NCI-H1417 (cell line): ENCODE measurements at regions not wholly inside any gene's neighbourhood (a gene's known extent, or its start where the extent isn't known, plus 50 kb on each side); places are given as distances from the start of the nearest gene placed in this dataset.
"Not testable (repeated sequence)": the region's sequence is repeated elsewhere in the genome, so short reads cannot be mapped to it uniquely, and the experiment has no call there.

Source experiments
- DNase-seq, 3 experiments: peaks; one replicate each; lab custom pipeline; 2025; lab: John Stamatoyannopoulos, UW

DNA sequence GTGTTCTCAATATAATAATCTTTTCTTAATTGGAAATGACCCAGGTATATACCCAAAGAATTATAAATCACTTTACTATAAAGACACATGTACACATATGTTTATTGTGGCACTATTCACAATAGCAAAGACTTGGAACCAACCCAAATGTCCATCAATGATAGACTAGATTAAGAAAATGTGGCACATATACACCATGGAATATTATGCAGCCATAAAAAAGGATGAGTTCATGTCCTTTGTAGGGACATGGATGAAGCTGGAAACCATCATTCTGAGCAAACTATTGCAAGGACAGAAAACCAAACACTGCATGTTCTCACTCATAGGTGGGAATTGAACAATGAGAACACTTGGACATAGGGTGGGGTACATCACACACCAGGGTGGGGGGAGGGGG lies 56.8 kb downstream of the SCGB2B2 start:
- not testable (repeated sequence) for DNase-seq

DNA sequence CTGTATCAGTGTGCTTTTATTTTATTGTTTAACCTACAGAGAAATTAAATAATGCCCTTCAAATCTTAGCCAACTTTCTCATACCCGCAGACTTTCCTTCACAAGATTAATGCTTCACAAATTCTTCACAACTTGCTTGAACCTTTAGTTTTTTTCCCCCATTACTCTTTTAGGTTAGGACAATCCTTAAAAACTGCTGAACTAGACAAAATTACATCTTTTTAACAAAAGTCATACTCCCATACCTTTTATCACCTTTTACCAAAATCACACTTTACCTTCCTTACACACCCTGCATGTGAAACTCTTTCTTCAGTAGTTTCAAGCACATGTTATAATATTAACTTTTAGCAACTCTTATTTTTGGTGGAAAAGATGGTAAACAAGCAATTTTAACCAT lies 58.5 kb downstream of the SCGB2B2 start:
- no peak for DNase-seq

DNA sequence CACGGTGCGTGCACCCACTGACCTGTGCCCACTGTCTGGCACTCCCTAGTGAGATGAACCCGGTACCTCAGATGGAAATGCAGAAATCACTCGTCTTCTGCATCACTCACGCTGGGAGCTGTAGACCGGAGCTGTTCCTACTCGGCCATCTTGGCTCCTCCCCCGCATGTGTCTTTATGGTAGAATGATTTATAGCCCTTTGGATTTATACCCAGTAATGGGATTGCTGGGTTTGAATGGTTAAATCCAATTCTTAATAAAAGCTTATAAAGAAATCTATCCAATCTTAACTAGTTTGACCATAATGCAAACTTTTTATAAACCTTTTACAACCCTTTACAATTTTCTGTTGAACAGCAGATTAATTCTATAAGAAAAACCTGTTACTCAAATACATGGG lies 59.0 kb downstream of the SCGB2B2 start:
- not testable (repeated sequence) for DNase-seq

DNA sequence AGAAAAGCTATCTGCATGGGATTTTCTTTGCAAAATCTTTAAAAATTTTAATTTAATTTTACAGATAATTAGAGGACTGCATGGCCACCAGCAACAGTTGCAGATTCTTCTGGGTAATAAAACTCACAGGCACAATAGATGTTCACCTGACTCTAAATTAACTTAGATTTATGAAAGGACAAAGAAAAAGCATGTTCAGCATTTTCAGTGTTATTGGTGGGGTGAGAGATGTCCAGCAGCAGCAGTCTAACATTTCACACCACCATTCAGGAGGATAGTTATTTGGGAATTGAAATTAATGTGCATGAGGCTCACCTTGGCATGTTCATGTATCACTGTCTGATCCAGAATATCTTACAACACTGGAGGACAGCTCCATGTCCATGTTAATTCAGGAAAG lies 74.0 kb downstream of the SCGB2B2 start:
- no peak for DNase-seq

DNA sequence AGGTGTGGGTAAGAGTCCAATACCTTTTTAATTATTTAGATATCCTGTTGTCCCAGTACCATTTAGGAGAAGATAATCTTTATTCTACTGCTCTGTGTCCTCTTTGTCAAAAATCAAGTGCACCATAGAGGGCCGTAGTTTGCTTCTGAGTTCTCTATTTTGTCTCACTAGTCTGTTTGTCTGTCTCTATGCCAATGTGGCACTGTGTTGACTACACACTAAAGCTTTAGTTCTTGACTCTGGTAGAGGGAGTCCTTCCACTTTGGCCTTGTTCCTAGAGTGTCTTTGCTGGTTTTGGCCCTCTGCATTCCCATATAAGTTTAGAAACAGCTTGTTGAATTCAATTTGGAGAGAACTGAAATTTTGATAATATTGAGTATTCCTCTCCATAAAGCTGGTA lies 75.9 kb downstream of the SCGB2B2 start:
- no peak for DNase-seq

DNA sequence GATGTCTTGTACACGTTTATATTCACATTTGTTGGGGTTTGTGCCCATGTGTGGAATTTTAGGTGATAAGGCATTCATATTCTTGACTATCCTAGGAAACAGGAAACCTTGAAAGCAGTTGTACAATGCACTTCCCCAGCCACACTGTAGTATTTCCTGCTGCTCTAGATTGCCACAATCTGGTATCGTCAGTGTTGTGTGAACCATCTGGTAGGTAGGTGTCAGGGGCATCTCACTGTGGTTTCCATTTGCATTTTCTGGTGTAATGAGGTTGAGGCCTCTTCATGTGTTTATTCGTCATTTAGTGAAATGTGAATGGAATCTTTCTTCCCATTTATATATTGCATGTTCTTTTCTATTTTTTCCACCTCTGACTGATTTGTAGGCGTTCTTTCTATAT lies 76.6 kb downstream of the SCGB2B2 start:
- no peak for DNase-seq

DNA sequence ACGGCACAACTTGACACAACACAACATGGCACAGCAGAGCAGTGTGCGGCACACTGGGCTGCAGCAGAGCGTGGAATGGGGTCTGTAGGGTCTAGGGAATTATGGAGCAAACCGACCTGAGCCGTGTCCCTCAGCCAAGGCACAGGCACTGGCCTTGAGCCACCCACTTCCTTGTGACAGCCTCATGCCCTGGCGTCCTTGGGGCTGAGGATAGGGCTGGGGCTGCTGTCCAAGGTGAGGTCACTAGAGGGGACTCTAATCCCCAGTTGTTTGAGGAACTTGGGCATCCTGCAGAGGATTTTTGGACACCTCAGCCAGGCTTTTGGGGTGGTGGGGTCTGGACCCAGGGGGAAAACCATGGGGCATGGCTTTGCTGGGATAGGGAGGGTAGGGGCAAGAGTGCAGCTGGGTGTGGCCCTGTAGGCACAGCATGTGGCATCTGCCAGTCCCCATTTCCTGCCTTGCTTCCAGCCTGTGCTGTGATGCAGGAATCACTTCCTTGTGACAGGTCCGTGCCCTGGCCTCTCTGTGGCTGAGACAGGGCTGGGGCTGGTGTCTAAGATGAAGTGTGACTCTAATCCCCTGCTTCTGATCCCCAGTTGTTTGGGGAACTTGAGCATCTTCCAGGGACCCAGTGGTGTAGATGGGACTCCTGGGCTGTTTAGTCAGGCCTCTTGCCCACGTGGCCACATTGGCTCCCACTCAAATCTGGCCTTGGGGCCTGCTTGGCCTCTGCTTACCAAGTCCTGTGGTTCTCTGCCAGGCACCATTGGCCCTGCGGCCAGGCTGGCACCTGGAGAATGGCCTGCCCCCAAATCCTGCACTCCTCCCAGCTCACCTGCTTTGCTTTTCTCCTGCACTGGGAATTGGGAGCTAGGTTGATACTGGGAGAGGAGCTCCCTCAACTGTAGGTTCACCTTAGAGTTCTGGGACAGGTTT lies 78.5 kb downstream of the SCGB2B2 start:
- no peak for DNase-seq

DNA sequence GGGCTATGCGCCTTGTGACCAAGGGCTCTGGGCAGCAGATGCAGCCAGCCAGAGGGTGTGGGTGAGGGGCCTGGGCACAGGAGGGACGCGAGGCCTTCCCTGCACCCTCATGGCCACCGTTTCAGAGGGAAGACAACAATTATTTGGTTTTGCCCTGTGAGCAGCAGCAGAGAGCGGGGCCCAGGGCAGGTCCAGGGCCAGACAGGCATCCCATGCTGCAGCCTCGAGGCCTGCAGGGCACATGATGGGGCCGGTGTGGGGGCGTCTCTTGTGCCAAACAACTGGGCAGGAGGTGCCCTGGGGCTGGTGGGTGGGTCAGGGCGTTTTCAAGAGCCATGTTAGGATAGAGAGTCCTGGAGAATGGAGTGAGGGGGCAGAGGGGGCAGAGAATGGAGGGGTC lies 79.4 kb downstream of the SCGB2B2 start:
- no peak for DNase-seq

DNA sequence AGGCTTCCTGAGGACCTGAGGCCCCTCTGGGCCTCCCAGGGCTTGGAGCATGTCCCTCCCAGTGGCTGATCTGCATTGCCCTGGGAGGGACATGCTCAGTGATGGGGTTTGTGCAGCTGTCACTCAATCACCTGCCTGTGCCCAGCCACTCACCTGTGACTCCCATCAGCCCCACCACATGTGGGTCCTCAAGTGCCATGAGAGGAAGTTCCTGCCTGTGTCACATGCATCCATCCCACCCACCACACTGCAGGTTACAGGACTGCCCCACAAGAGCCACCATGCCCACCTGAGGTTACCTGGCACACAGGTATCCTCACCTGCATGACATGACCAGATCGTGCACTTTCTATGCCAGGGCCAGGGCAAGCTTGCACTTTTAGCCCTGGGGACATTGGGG lies 80.0 kb downstream of the SCGB2B2 start:
- no peak for DNase-seq

DNA sequence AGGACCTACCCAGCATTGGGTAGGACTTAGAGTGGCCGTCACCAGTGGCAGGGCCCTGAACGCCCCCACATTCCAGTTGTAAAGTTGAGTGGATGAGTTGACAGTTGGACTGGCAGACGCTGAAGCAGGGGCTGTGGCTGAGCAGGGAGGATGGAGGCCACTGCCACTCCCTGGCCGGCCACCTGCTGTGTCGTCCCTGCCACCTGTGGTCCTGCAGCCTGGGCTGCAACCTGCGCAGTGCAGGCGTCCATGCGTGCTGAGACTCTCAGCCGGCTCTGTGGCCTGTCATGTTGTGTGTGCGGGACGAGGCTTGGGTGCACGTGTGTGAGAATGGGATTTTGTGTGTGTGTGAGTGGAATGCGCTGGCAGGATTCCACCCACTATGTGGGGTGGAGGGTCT lies 80.8 kb downstream of the SCGB2B2 start:
- no peak for DNase-seq

DNA sequence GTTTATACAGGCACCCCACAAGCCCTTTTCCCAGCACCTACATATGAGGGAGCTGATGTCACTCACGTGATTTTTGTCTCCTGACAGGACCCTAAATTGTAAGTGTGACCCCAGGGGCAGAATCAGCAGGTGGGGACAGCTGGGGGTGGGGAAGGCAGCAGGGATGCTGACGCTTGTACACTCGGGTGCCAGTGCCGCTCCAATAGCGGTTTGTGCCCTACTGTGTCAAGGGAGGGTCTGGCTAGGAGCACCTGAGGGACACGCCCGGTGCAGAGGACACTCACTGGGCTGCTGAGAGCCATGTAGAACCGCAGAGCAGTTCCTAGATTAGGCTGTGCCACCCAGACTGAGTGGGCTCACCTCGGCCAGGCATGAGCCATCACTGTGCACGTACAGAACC lies 81.3 kb downstream of the SCGB2B2 start:
- DNase-seq: no peak

DNA sequence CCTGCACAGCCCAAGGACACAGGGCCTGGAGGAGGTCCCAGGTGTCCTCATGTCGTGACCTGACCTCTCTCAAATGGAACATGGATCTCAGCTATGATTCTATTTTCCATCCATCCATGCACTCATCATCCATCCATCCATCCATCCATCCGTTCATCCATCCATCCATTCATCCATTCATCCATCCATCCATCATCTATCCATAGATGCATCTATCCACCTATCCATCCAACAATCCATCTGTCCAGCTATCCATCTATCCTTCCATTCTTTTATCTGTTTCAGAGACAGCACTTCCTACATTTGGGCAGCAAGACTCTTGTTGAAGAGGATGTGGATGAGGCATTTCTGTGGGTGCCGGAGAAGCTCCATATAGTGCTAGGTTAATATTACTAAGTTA lies 86.7 kb downstream of the SCGB2B2 start:
- DNase-seq: no peak

DNA sequence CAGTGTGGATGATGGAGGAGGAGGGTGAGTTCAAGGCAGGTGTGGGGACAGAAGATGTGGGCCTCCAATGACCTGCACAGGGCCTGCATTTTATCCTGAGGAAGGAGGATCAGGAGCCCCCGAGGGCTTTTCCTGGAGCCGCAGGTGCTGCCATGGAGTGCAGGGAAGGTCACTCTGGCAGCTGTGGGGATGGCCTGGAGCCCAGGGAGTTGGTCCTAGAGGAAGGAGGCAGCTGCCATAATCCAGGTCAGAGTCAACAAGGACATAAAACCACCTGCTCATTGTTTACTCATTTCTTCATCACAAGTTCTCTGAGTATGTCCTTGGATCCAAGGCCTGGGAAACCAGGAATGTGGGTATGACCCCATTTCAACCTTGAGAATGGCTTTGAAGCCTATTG lies 87.2 kb downstream of the SCGB2B2 start:
- peak in 1 of 3 experiments; percentile 3 for DNase-seq

DNA sequence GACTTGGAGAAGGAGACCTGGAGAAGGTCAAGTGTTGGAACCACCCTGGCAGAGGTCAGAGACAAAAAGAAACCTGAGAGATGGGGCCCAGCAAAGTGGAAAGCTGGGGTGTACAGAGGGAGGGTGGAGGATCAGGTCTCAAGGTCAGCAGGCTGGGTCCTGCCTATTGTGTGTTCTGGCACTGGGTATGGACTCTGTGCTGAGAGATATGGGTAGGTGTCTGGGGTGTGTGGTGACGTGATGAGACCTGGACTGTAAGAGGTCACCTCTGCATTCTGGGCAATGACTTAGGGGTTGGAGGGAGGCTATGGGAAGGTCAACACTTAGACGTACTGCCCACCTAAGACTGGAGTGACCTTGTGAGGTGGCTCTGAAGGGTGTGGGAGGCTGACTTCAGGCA lies 88.1 kb downstream of the SCGB2B2 start:
- no peak for DNase-seq

DNA sequence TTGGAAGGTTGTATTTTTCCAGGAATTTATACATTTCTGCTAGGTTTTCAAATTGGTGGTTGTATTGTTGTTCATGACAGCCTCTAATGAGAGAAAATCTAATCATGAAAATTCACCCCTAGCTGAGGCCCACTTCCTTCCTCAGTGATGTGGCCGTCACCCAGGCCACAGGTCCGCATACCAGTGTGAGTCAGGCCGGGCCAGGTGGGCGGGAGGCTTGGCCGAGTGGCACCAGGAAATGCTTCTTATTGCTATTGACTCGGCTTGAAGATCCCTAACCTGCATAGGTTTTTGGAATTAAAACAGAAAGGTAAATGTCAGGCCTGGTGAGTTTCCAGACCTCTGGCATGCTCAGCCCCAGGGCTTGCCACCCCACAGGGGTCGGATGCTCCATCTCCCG lies 88.7 kb downstream of the SCGB2B2 start:
- DNase-seq: no peak

DNA sequence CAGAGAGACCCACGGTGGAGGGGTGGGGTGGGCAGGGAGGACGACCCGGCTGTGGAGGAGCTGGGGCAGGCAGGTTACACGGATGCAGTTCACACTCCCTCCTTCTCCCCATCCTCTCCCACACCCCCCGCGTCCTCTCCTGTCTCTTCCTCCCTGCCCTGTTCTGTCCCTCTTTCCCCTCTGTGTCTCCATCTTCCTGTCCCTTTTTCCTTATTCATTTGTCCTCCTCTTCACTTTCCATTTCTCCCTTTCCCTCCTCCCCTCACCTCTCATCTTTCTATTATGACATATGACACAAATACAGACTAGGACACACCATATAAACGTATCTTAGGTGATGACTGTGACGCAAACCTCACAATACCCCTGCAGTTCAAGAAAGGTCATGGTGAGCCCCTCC lies 96.6 kb downstream of the SCGB2B2 start:
- DNase-seq: no peak

DNA sequence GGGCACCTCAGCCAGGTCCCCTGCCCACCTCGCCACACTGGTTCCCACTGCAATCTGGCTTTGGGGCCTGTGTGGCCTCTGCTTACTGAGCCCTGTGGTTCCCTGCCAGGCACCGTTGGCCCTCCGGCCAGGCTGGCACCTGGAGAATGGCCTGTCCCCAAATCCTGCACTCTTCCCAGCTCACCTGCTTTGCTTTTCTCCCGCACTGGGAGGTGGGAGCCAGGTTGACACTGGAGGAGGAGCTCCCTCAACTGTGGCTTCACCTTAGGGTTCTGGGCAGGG lies 97.0 kb downstream of the SCGB2B2 start:
- DNase-seq: no peak

DNA sequence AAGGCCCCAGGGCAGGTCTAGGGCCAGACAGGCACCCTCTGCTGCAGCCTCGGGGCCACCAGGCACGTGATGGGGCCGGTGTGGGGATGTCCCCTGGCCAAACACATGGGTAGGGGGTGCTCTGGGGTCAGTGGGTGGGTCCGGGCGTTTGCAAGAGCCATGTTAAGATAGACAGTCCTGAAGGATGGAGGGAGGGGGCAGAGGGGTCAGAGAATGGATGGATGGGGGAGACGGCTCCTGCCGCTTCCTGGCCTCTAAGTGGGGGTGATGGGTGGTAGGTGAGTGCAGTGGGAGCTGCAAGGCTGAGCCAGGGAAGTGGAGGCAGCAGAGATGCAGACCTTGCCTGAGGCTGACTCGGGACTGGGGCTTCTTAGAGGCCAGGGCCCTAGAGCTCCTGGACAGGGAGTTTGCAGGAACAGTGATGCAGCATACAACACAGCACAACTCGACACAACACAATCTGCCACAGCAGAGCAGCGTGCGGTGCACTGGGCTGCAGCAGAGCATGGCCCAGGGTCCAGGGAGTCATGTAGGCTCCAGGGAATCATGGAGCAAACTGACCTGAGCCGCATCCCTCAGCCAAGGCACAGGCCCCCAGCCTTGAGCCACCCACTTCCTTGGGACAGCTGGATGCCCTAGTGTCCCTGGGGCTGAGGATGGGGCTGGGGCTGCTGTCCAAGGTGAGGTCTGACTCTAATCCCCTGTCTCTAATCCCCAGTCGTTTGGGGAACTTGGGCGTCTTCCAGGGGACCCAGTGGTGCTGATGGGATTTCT lies 97.5 kb downstream of the SCGB2B2 start:
- DNase-seq: no peak

DNA sequence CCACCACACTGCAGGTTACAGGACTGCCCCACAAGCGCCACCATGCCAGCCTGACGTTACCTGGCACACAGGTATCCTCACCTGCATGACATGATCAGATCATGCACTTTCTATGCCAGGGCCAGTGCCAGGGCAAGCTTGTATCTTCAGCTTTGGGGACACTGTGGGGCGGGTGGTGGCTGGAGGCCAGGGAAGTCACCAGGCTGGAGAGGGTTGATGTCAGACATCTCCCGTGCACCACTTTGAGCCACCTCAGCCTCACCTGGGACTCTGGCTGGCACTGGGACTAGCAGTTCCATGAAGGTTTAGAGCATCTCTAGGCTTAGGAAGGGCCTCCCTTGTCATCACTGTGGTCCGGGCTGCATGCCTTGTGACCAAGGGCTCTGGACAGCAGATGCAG lies 97.2 kb downstream of the WTIP start:
- no peak for DNase-seq

DNA sequence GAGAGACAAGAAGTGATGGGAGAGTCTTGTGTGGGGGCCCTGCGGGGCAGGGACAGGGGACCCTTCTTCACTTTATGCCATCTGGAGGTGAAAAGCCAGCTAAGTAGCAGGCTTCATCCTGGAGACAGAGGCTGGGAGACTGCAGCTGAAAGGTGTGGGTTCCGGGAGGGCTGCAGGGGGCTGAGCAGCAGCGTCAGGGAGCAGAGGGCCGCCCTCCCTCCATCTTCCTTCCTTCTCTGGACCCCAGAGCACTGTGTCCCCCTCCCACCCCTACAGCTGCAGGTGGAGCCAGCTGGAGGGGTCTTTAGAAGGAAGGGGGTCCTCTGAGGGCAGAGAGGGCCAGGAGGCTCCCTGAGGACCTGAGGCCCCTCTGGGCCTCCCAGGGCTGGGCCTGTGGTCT lies 96.6 kb downstream of the WTIP start:
- no peak for DNase-seq

DNA sequence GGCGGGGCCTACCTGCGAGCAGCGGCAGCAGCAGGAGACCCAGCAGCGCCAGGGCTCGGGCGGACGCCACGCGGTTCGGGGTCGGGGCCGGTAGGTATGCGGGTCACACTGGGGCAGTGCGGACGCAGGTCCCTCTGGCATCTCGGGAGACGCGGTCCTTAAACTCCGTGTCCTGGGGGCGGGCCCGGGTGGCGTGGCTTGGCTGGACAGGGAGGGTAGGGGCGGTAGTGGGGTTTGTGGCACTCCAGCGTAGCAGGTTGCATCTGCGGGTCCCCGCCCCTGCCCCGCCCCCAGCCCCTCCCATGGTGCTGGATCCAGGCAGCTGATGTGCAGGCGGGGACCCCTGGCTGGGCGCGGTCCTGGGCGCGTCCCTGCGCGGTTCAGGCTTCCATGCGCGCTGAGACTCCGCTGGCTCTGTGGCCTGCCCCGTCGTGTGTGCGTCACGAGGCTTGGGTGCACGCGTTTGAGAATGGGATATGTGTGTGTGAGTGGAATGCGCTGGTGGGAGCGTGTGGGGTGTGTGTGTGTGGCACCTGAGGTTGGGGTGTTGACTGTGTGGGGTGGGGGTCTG lies 96.1 kb downstream of the WTIP start:
- no peak for DNase-seq

DNA sequence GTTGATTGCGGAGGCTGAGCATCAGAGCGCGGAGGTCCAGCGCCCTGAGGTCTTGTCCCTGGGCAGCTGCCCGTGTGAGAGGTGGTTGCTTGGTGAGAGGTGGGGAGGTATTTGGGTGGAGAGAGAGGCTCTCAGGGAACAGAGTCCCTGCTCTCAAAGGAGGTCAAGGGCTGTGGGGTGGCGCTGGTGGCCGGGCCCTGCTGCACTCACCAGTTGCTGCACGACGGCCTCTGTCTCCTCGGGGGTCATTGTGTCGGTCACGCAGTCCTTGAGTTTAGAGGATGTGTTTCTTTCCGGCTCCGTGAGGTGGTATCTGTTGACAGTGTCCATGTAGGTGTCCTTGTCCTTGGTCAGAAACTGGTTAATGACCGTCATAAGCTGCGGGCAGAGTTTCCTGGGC lies 95.5 kb downstream of the WTIP start:
- DNase-seq: no peak

DNA sequence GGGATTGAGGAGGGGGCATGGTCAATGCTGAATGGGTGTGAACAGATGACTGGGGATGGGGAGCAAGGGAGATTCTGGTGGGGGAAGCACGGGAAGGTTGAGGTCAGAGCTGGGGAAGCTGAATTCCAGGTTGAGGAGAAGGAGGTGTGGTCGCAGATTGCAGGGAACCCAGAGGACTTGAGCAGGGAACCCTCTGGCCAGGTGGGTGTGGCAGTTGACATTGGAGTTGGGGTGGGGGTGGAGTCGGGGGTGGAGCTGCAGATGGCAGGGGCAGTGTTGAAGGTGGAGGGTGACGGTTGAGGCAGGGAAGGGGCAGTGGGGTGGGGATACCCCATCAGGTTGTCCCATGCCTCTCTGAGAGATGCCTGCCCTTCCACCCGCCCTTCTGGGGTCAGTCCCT lies 94.7 kb downstream of the WTIP start:
- no peak for DNase-seq
